SU-DHL-6 (cell line): ENCODE measurements at regions not wholly inside any gene's neighbourhood (a gene's known extent, or its start where the extent isn't known, plus 50 kb on each side); places are given as distances from the start of the nearest gene placed in this dataset.
"Not testable (repeated sequence)": the region's sequence is repeated elsewhere in the genome, so short reads cannot be mapped to it uniquely, and the experiment has no call there.

Source experiments
- H2AFZ ChIP-seq: fragments of 200-600 bp; sonication (generic); 2 replicates; pipeline ENCODE4 v1.6.1; 2014; ENCODE audit warnings: low read depth, mild to moderate bottlenecking, moderate library complexity, mixed read lengths, antibody characterized with exemption, low read length; ENCODE audit not compliant: severe bottlenecking
- H3F3A ChIP-seq: fragments of 200-600 bp; shearing (Covaris generic); 2 replicates; pipeline ENCODE4 v1.6.0; 2016; ENCODE audit warnings: antibody characterized with exemption, mild to moderate bottlenecking; ENCODE audit not compliant: insufficient read depth
- H3K27ac ChIP-seq: fragments of 200-600 bp; sonication (generic); 2 replicates; pipeline ENCODE4 v1.5.1; 2016; ENCODE audit warnings: low read depth, mild to moderate bottlenecking, low read length, moderate library complexity, mixed read lengths
- H3K27me3 ChIP-seq: fragments of 200-600 bp; sonication (generic), shearing (Covaris generic); 2 replicates; pipeline ENCODE4 v1.6.0; 2014; ENCODE audit warnings: mild to moderate bottlenecking, low read length
- H3K36me3 ChIP-seq: fragments of 200-600 bp; sonication (generic); 2 replicates; pipeline ENCODE4 v1.6.1; 2014; ENCODE audit warnings: mild to moderate bottlenecking, low read length, mixed read lengths
- H3K4me2 ChIP-seq: fragments of 300-600, 200-600 bp; shearing (Covaris generic), sonication (generic); 2 replicates; pipeline ENCODE4 v1.6.0; 2014; ENCODE audit warnings: low read length, low read depth, mild to moderate bottlenecking; ENCODE audit not compliant: poor library complexity, severe bottlenecking
- H3K4me3 ChIP-seq: fragments of 200-600 bp; sonication (generic); 2 replicates; pipeline ENCODE4 v1.5.1; 2014; ENCODE audit warnings: antibody characterized with exemption, low read length, mild to moderate bottlenecking, mixed read lengths; ENCODE audit not compliant: insufficient read depth, poor library complexity, severe bottlenecking
- H3K79me2 ChIP-seq: fragments of 200-600 bp; sonication (generic); 2 replicates; pipeline ENCODE4 v1.6.1; 2014; ENCODE audit warnings: mild to moderate bottlenecking, low read length, moderate library complexity; ENCODE audit not compliant: insufficient read depth
- H3K9ac ChIP-seq: fragments of 200-600 bp; sonication (generic); 2 replicates; pipeline ENCODE4 v1.7.0; 2014; ENCODE audit warnings: mild to moderate bottlenecking, low read length
- H3K9me2 ChIP-seq: fragments of 200-600 bp; sonication (generic); replicated peaks from 2 replicates; pipeline ENCODE4 v1.6.1; 2014; ENCODE audit warnings: low read length; ENCODE audit not compliant: insufficient read depth
- H3K9me3 ChIP-seq: fragments of 200-600 bp; sonication (generic); 2 replicates; pipeline ENCODE4 v1.6.1; 2014; ENCODE audit warnings: low read length, mixed read lengths; ENCODE audit not compliant: insufficient read depth
- H4K20me1 ChIP-seq: fragments of 200-600 bp; sonication (generic); 2 replicates; pipeline ENCODE4 v1.6.1; 2014; ENCODE audit warnings: low read depth, mild to moderate bottlenecking, antibody characterized with exemption, low read length, moderate library complexity, mixed read lengths
- CTCF ChIP-seq: fragments of 200-600 bp; sonication (generic); IDR thresholded peaks from one replicate; pipeline ENCODE4 v1.5.1; 2017; ENCODE audit warnings: antibody characterized with exemption, mild to moderate bottlenecking, low read length, moderate library complexity; ENCODE audit not compliant: insufficient read depth, poor library complexity, severe bottlenecking
- EZH2phosphoT487 ChIP-seq: fragments of 200-600 bp; sonication (generic), shearing (Covaris generic); conservative IDR thresholded peaks from 2 replicates; pipeline ENCODE4 v1.6.1; 2018; ENCODE audit warnings: mild to moderate bottlenecking, antibody characterized with exemption, low read length, moderate library complexity, mixed read lengths

GRCh38 chr16:88202207-88202745, 180.5 kb upstream of the ZNF469 start:
- no peak overlapping the region for H3K4me2 ChIP-seq
- no peaks in the 10 kb centered on the region for H3K9me2 ChIP-seq
- H4K20me1 ChIP-seq: no peaks in the 10 kb centered on the region
- no peaks in the 10 kb centered on the region for H3F3A ChIP-seq
- no peaks in the 10 kb centered on the region for H3K36me3 ChIP-seq
- no peak overlapping the region for H3K27ac ChIP-seq
- no peak overlapping the region for H2AFZ ChIP-seq
- H3K27me3 ChIP-seq: no peaks in the 10 kb centered on the region
- H3K9ac ChIP-seq: no peak overlapping the region
- H3K79me2 ChIP-seq: no peaks in the 10 kb centered on the region
- no peak for TF ChIP-seq EZH2phosphoT487
- TF ChIP-seq CTCF: no peak
- H3K4me3 ChIP-seq: no peak overlapping the region
- no peaks in the 10 kb centered on the region for H3K9me3 ChIP-seq

GRCh38 chr16:88202856-88203681, 179.7 kb upstream of the ZNF469 start:
- not testable (repeated sequence) for H4K20me1 ChIP-seq, H3K9me3 ChIP-seq, H3F3A ChIP-seq, H3K4me3 ChIP-seq, H3K9me2 ChIP-seq, H2AFZ ChIP-seq, H3K9ac ChIP-seq, H3K27ac ChIP-seq, H3K79me2 ChIP-seq, H3K4me2 ChIP-seq, H3K27me3 ChIP-seq, H3K36me3 ChIP-seq

DNA sequence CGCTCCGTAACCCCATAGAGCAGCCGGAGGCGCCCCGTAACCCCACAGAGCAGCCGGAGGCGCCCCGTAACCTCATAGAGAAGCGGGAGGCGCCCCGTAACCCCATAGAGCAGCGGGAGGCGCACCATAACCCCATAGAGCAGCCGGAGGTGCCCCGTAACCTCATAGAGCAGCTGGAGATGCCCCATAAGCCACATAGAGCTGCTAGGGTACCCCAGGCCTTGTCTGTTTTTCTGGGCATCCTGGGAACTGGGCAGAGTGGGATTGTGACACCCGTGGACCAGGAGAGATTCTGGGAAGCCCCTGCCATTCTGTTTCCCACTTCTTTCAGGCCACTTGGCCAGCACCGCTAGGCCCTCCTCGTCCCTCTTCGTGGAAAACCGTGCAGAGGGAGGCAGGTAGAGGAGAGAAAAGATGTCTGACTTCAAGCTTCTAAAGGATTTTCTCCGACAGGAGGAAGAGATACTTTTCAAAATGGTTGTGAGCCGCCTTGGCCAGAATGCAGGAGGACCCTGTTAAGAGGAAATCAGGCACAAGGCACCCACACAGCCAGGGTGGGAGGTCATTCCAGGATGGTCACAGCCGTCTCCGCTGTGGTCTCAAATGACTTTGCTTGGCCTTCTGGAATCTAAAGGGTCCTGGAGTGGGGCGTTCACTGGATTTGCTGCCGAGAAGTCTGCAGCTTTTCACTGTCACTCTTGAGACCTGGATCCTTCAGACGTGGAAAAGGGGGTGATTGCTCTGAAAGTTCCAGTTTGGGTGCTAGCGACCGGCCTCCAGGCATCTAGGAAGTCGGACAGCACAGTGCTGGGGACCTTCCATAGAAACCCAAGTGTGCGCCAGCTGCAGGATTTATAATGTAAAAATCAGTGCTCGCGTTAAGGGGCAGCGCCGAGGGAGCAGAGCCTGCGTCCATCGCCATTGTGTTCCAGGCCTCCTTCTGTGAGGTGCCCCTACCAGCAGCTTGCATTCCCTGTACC, 178.3 kb upstream of the ZNF469 start:
- not testable (repeated sequence) for H3K36me3 ChIP-seq, H3K27ac ChIP-seq, H3K4me3 ChIP-seq, H4K20me1 ChIP-seq, H3K9me3 ChIP-seq, H3K4me2 ChIP-seq, H2AFZ ChIP-seq, H3K9ac ChIP-seq, H3K27me3 ChIP-seq, H3F3A ChIP-seq, H3K9me2 ChIP-seq, H3K79me2 ChIP-seq

- not testable (repeated sequence) for H3K36me3 ChIP-seq, H3K4me2 ChIP-seq, H3K4me3 ChIP-seq, H3K27ac ChIP-seq, H3K79me2 ChIP-seq, H2AFZ ChIP-seq, H3K27me3 ChIP-seq, H3K9me2 ChIP-seq, H3K9me3 ChIP-seq, H3K9ac ChIP-seq, H3F3A ChIP-seq, H4K20me1 ChIP-seq
Measured at GRCh38 chr16:88205482-88205881, 177.3 kb upstream of the ZNF469 start.

DNA sequence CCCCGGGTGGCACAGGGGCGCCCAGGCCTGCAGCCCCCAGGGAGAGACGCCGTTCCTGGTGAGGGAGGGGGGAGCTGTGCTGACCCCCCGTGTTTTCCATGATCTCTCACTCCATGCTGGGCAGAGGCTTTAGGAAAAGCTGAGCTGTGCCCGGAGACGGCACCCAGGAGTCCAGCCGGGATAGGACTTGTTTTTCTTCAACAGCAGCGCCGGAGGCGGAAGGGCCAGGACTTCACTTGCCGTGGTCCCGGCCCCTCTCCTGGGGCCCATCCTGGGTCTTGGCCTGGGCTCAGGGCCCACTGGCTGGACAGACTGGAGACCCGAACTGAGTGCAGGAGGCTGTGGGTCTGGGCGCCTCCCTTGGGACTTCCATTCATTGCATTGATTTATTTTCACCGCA, 176.8 kb upstream of the ZNF469 start:
- H3K4me3 ChIP-seq, H3K36me3 ChIP-seq: not testable (repeated sequence)

GRCh38 chr16:88206516-88206915, 176.2 kb upstream of the ZNF469 start:
- H3F3A ChIP-seq, H3K79me2 ChIP-seq, H3K9me2 ChIP-seq, H3K27ac ChIP-seq, H3K4me3 ChIP-seq, H3K9ac ChIP-seq, H3K9me3 ChIP-seq, H3K27me3 ChIP-seq, H4K20me1 ChIP-seq, H3K4me2 ChIP-seq, H3K36me3 ChIP-seq, H2AFZ ChIP-seq: not testable (repeated sequence)

More for the DNA sequence above, 176.8 kb upstream of the ZNF469 start:
- not testable (repeated sequence) for H3K9me3 ChIP-seq, H3K4me2 ChIP-seq, H4K20me1 ChIP-seq, H3K9me2 ChIP-seq, H3K27ac ChIP-seq, H2AFZ ChIP-seq, H3K79me2 ChIP-seq, H3F3A ChIP-seq, H3K27me3 ChIP-seq, H3K9ac ChIP-seq
